IMR-90 (cell line): ENCODE measurements at regions not wholly inside any gene's neighbourhood (a gene's known extent, or its start where the extent isn't known, plus 50 kb on each side); places are given as distances from the start of the nearest gene placed in this dataset.

Source experiments
- microRNA-seq, 2 experiments: library from miRNA; stranded (forward) in 1 of 2; unstranded in 1 of 2; fragments of 10-50 nt in 1 of 2; fragments of <30 nt in 1 of 2; gene quantifications in 1 of 2; microRNA quantifications in 1 of 2; one replicate each; pipeline versions ENCODE3 to v1.1.0; 2013 to 2020; ENCODE audit not compliant: insufficient read depth in 1 of 2, insufficient read length in 1 of 2, unreplicated experiment in 1 of 2
- small RNA-seq, 5 experiments: library from RNA; depleted of rRNA; stranded (forward); fragments of <200 nt; gene quantifications; one replicate each; pipeline ENCODE3, GENCODE V24; 2012

Small RNA genes lying in the stretch of these regions (microRNA-seq; reads per million reads assigned to microRNA genes)
- 0 to 1.1 reads per million in 2 experiments for gene MIR2114

Small RNA genes lying in the stretch of these regions (small RNA-seq; reads per million reads assigned to genes)
- 0 to 1.1 (median 0) reads per million in 5 experiments for gene MIR2114
